ENCODE measurements at regions not wholly inside any gene's neighbourhood (a gene's known extent, or its start where the extent isn't known, plus 50 kb on each side); places are given as distances from the start of the nearest gene placed in this dataset.

DNA sequence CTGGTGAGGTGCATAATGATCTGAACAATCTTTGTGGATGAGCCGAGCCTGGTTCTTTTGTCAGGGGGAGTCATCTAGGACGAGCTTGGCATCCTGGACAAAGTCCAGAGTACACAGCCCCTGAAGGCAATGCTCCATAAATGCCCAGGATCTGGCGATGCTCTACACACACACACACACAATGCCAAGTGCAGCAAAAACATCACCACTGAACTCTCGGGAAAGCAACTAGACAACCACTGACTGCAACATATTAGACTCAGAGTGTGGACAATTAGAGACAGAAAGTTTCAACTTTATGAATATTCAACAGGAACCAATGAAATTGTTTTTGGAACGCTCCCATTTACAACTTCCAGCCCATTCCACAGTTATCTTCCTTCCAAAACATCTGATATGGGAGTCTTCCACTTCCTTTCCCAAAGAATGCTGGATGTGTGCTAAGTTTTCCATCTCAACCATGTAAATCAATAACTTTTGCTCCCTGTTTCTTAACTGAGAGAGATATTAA is 227.6 kb upstream of the ANKRD55 start:
- DNase-seq (ENCODE audit: low read depth in 2 of 2): no peak

DNA sequence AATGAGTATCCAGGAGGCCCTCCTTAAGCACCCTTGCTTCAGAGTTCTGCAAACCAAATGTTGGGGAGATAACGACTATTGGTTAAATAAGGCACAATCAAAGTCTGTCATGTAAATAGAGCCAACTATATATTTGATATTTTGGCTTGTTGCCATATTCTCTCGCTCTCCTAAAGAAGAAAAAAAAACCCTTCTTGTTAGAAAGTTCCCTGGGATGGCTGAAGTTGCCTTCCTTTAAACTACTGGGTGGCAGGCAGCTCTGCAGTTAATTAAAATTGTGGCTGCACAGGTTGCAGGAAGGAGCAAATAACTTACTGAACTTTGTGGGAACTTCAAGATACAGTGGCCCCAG is 227.0 kb upstream of the ANKRD55 start:
- no peak for DNase-seq (ENCODE audit: low read depth in 2 of 2)

DNA sequence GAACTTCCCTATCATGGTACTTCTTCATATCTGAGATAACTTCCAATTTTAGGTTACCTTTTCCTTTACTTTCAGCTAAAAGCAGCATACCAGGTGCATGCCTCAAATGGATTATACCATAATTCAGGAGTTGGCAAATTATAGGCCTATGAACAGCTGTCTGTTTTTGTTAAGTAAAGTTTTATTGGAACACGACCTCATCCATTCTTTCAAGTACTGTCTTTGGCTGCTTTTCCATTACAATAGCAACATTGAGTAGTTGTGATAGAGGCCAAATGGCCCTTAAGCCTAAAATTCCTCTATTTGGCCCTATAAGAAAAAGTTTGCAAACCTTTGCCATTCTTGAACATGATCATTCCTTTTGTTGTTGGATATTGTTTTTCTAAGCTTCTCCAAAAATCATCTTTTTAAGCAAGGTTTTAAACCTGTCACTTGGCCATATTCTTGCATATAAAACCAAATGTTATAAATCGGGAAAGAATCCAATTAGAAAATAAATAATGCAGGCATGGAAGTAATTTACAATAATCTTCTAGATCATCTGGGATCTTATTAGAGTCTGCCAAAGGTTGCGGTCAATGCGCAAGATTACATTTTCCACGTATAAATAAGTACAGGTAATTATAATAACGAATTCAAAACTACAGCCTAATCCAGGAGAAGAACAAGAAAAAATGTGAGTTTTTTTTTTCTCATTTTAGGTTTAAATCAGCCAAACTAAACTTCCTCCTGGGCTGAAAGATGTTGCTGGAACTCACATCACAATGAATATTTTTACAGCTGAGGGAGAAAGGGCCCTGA is 226.5 kb upstream of the ANKRD55 start:
- DNase-seq (ENCODE audit: low read depth in 2 of 2): no peak

DNA sequence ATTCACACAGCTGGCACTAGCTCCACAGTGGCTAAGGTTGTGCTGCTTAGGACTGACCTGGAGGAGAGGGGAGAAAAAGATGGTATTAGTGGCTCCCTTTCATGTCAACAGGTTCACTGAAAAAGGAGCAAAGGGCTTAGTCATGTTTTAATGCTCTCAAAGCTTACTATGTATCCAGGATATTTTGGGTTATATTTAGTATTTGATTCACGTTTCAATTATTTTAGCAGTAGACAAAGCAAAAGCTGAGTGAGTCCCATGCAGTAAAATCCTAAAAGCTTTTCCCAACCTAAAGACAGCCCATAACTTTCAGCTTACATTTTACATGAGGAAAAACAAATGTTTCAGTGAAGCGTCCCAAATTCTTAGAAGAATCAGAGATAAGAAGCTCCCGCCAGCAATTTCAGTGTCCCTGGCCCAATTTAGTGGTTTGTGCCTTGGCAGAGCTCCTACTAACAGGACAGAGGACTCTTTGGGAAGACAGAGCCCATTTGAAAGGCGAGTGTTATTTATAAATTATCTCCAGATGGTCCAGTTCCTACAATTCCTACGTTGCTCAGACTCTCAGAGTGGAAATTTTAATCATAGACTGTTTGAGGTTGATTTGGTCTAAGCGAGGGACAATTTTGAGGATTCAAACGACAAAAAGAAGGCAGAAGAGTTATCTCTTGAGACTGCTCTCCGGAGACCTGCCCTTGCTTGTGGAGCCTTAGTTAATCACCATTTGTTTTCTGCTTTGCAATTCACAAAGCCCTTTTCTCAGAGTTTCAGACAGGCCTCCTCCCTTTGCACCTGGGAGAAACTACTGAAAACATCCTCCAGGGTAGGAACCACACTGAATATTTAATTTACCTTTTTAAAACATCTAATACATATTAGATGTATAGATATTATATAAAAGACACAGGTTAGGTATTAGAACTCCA is 225.0 kb upstream of the ANKRD55 start:
- no peak for DNase-seq (ENCODE audit: low read depth in 2 of 2)

DNA sequence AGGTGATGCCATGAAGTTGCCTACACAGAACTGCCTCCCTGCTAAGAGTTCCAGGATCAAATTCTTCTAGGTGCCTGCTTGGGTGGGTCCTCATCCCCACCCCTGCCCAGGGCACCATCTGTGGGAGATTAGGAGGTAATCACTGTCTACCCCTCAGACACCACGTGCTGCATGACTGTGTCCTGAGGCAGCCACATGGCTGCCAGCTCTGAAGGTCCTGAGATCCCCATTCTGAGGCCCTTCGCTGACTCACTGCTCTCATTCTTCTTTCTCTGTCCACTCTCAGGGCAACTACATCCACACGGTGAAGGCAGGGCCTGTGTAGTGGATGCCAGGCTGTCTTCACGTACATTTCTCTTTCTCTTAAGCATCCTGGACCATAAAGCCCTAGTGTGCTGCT is 222.9 kb upstream of the ANKRD55 start:
- no peak for DNase-seq (ENCODE audit: low read depth in 2 of 2)

DNA sequence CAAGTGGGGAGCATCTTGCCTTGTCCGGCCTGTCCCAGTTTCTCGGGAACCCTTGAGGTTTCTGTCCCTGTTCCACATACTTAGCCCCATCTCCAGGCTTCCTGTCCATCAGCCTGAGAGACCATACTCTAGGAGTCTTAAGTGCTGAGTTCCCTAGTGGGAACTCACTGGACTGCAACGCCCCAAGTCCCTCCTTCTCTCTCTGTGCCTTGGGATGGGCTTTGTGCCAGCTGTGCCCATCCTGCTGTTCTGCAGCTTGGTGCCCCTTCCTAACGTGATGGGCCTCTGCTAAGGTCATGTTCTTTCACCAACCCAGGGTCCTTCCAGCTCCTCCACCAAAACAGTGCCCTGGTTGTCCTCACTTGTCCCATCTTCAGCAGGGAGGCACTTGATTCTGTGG is 222.3 kb upstream of the ANKRD55 start:
- DNase-seq (ENCODE audit: low read depth in 2 of 2): no peak

DNA sequence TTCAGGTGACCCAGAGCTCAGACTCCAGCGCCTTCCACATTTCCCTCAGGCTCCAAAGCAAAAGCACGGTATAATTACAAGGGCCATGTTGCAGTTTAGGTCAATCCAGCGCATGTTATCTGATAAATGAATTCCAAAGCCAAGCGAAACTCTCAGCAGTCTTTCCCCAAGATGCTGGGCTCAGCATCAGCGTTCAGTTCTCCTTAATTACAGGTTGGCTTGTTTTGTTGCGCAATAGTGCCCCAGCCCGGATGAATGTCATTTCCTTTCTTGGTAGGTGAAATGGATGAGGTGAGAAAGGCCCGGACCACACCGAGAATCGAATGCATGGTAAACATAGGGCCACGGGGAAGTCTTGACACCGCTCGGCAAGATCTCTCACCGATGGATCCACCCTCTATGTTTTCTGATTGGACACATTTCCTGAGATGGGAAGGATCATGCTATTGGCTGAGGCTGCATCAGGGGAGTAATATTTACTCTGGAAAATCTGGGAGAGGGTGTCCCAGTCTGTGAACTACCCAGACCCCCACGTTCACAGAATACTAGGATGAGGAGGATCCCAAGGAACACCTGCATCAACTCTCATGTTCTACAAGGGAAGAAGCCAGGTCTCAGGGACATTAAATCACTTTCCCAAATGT is 221.2 kb upstream of the ANKRD55 start:
- no peak for DNase-seq (ENCODE audit: low read depth in 2 of 2)

DNA sequence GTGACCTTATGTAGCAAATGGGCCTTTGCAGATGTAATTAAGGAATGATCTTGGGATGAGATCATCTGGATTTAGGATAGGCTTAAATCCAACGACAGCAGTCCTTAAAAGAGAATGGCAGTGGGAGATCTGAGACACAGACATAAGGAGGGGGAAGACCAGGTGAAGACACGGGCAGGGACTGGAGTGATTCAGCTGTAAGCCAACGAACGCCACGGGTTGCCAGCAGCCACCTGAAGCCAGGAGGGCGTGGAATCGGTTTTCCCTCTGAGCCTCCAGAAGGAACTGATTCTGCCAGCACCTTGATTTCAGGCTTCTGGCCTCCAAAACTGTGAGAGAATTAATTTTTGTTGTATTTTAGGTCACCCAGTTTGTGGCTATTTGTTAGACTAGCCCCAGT is 218.6 kb upstream of the ANKRD55 start:
- DNase-seq (ENCODE audit: low read depth in 2 of 2): no peak

DNA sequence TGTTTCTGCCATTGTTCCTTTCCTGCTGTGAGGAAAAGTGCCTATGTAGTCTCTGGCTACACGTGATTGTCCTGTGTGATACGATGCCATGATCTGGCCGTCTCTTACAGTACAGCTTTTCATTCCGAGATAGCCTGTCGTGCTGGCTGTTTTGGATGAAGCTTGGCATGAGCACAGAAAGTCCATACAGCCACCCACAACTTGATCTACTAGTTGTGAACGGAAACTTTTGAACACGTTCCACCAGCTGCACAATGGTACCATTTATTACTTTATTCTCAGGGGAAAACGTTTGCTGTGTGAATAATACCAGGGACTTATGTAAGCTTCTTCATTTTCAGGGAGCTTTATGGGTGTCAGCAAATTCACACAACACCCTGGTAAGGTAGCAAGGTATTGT is 217.6 kb upstream of the ANKRD55 start:
- DNase-seq (ENCODE audit: low read depth in 2 of 2): no peak

DNA sequence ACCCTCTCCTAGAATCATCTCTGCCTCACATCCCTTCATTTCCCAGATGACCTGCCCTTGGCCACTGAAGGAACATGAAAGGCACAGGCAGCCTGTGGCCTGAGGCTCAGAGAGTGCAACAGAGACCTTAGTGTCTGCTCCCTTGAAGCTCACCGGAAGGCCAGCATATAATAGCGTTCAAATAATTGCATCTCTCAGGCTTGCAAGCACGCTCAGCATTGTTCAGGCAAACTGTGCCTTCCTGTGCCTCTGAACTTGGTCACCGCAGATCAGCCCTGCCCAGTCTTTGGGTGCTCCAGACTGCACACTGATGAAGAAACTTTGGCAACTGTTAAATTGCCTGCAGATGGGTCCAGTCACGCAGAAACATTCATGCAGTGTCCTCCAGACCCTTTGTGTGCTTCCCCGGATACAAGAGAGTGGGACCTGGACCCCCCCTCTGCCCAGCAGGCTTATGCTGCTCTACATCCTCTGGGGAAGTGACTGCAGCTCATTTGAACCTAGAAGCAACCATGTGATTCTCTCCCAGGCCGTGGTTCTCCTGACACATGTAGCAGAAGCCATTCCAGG is 216.0 kb upstream of the ANKRD55 start:
- DNase-seq (ENCODE audit: low read depth in 2 of 2): no peak

DNA sequence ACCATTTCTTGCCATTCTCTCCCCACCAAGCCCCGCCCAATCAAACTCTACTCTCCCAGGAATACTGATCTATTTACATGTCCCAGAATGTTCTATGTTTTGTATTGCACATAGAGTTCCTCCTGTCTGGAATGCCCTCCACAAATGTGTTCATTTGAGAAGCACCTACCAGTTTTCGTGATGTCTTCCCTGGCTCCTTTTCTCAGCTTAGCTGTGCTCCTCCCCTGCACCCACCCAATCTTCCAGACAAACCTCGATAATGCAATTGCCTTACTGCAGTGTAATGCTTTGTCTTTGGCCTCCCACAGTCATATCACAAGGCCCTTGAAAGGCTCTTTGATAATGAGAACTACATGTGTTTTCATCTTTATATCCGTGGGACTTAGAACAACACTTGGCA is 214.5 kb upstream of the ANKRD55 start:
- DNase-seq (ENCODE audit: low read depth in 2 of 2): no peak

DNA sequence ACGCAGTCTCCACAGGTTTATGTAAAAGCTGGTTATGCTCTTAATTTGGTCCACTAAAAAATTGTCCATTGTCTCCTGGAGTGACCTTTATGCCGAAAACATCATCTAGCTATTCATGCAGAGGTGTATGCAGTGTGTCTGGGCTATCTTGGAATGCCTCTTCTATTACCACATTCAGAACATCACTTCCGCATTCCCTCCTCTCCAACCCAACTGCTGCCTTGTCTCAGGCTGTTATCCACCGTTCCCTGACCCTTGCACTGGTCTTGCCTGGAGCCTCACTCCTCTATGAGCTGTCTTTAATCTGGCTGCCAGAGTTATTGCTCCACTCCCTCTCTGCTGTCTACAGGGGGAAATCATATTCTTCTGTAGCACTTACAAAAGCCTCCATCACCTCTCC is 214.1 kb upstream of the ANKRD55 start:
- no peak for DNase-seq (ENCODE audit: low read depth in 2 of 2)

DNA sequence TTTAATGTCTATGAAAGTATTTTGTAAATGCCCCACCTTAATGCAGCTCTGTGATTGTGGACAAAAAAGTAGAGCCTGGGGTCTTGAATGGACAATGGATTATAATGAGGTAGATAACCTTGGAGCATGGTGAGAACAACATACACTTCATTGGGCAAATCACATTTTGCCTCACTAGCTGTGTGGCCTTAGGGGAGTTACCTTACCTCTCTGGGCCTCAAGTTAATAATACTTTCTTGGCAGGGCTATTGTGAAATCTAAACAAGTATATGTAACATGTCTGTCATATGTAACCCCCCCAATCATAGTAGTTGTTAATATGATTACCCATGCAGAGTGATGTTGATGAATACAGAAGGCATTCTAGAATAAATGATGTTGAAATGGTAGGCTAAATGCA is 213.6 kb upstream of the ANKRD55 start:
- DNase-seq (ENCODE audit: low read depth in 2 of 2): no peak

DNA sequence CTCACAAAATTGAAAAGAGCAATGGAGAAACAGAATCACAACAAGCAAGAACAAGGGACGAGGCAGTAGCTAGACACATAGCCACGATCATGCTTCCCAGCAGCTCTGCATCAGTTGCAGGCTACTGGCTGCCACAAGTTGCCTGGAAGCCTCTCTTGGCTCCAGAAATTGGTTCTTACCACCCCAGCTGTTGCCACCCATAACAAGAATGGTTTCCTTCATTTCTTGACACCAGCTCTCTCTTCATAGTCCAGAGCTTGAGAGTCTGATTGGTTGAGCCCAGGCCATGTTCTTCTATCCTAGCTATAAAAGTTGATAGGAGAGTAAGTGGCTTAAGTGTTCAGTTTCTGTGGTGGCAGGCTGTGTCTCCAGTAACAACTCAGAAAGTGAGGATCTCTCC is 210.7 kb upstream of the ANKRD55 start:
- no peak for DNase-seq (ENCODE audit: low read depth in 2 of 2)

DNA sequence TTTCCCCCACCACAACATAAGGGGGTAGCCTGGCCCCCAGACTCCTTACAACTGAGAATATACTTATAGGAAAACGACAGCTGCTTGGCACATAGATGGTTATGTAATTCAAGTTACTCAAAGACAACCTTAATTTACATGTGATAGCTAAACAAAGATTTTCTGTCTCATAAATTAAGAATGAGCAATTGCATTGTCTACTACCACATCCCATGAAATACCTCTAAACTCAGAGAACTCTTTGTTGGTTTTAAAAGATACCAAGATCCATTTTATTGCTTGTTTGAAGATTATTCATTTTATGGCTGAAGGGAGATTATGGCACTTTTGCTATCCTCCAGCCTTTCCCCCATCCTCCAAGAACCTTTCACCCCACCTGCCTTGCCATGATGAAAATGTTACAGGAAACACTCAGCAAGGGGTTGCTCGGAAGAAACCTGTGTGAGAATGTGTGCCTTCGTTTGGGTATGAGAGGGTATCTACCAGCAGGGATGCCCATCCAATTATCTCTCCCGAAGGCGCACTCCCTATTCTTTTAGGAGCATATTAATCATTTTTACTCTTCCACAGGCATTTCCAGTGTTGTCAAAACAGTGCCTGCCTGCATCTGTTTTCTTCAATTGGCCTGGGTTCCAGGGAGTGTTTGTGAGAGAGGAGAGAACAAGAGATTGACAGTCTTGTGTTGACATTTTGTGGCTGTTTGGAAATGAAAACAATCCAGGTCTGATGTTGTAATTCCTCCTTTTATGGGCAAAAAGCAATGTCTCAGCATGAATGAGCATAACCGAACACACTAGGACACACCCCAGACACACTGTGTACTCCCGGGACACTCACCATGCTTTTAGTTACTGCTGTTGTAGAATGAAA is 208.0 kb upstream of the ANKRD55 start:
- DNase-seq (ENCODE audit: low read depth in 2 of 2): no peak

DNA sequence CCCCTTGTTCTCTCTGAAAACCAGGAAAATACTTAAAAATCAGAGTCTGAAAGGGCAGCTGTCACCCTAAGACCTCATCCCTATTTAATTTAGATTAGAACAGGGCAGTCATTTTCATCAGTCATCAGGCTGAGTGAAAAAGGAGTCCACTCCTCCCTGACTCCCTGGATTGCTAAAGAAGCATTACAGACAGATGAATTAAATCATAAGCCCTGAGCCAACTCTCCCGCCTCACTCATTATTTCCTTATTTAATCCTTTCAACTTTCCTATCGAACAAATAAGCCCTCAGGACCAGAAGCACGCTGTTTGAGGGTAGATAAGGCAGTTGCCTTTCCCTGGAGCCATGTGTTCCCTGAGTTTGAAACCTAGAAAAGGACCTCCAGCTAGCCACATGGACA is 201.9 kb upstream of the ANKRD55 start:
- DNase-seq (ENCODE audit: low read depth in 2 of 2): no peak

DNA sequence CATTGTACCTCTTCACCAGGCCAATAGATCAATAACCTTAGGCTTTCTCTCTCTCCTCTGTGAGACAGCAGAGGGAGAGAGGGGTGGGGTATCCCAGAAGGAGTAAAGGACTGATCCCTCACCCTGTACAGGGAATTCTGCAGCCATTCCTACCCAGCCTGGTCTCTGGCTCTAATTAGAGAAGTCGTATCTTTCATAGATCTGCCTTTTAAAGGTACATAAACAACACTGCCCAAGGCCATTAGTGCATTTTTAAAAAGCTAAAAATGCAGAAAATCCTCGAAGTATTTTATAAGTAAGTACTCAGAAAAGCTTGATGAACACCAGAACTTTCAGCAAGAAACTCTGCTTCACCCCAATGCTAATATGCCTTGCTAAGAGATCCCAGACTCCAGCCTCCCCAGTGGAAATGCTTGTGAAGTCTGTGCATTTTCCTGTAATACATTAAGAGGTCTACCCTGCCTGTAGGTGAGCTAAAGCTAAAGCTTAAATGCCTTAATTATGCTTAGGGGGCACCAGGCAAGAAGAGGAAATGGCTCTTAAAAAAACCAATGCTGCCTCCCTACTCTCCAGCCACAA is 200.0 kb upstream of the ANKRD55 start:
- DNase-seq (ENCODE audit: low read depth in 2 of 2): no peak

DNA sequence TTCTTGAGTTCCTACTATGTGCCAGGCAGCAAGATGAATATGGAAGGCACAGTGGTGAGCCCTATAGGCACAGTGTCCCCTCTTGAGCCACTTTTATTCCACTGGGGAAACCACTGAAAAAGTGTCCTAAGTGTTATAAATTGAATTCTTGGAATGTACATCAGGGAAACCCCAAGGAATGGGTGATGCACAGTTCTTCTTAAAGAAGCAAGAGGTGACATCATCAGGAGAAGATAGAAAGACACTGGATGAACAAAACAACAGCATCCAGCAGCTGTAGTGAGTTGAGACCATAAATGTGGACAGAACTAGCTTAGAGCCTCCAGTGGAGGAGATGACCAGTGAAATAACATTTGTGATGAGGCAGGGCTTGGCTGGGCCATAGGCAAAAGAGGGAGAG is 199.2 kb upstream of the ANKRD55 start:
- no peak for DNase-seq (ENCODE audit: low read depth in 2 of 2)

DNA sequence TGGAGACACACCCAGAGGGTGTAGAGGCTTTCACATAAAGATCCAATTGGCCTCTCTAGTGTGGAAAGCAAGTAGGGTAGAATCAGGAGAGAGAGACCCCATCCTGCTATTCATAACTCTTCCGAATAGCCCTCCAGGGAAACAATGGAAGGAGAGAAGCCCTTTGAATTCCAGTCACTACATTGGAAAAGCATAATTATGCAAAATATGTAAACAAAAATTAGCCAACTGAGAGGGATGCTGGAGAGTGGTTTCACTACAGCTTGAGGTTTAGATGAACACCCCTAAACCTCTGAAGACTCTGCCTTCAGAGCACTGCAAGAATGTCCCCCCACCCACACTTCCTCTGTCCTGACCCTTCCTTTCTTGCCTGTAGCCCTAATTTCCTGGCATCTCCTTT is 197.3 kb upstream of the ANKRD55 start:
- DNase-seq (ENCODE audit: low read depth in 2 of 2): no peak

DNA sequence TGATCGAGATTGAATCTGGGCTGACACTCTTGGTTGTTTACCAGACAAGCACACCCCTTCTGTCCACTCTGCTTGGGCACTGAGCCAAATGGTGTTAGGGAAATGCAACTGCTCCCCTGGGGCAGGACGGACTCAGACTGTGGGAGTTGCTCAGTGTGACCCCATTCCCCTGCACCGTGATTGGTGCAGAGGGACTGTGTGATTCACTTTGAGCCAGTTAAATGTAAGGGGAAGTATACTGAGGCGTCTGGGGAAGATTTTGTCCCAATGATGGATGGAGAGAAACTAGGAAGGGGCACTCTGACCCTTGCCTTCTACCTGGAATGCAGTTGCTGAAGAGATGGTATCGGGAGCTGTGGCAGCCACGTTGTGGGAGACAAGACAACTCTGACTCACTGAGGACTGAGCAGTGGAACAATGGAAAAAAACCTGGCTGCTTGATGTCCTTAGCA is 196.0 kb upstream of the ANKRD55 start:
- DNase-seq (ENCODE audit: low read depth in 2 of 2): no peak

DNA sequence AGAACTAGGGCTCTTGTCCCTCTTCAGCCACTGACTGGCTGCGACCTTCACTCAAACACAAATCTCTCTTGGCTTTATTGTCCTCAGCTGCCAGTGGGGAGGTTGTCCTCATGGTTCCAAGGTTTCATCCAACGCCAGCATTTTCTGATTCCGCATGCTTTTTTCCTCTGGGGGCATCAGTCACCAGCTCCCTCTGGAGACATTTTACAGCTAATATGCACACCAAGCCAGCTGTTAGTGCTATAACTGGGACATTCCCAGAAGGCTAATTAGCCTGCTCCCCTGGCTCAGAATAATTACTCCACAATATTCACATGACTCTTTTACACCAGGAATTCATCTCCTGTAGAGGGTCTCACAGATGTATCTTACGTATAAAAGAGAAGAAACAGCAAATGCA is 193.6 kb upstream of the ANKRD55 start:
- DNase-seq (ENCODE audit: low read depth in 2 of 2): no peak
